MM.1S (cell line): ENCODE measurements at regions not wholly inside any gene's neighbourhood (a gene's known extent, or its start where the extent isn't known, plus 50 kb on each side); places are given as distances from the start of the nearest gene placed in this dataset.

Experiments used
- DNase-seq: peaks from one replicate; pipeline ENCODE4 v3.0.0-alpha.2; 2015
- H2AFZ ChIP-seq: fragments of 300-600 bp; sonication (generic); 2 replicates; pipeline ENCODE4 v1.6.0; 2016; ENCODE audit warnings: antibody characterized with exemption, low read length
- H3F3A ChIP-seq: fragments of 300-600 bp; sonication (generic); 2 replicates; pipeline ENCODE4 v1.6.1; 2016; ENCODE audit warnings: mild to moderate bottlenecking, antibody characterized with exemption, low read length, moderate library complexity, mixed read lengths; ENCODE audit not compliant: insufficient read depth
- H3K27ac ChIP-seq: fragments of 300-600 bp; sonication (generic); 2 replicates; pipeline ENCODE4 v1.5.1; 2016; ENCODE audit warnings: mild to moderate bottlenecking, low read length
- H3K27me3 ChIP-seq: fragments of 300-600 bp; sonication (generic); replicated peaks from 2 replicates; pipeline ENCODE4 v1.6.0; 2016; ENCODE audit warnings: low read length; ENCODE audit not compliant: insufficient read depth
- H3K36me3 ChIP-seq: fragments of 300-600 bp; sonication (generic); replicated peaks from 2 replicates; pipeline ENCODE4 v1.6.1; 2016; ENCODE audit warnings: mild to moderate bottlenecking, low read length, mixed read lengths; ENCODE audit not compliant: insufficient read depth
- H3K4me1 ChIP-seq: fragments of 300-600 bp; sonication (generic); 2 replicates; pipeline ENCODE4 v1.6.1; 2016; ENCODE audit warnings: low read length, mixed read lengths
- H3K4me2 ChIP-seq: fragments of 300-600 bp; sonication (generic); 2 replicates; pipeline ENCODE4 v1.6.0; 2016; ENCODE audit warnings: low read depth, low read length
- H3K4me3 ChIP-seq: fragments of 300-600 bp; sonication (generic); 2 replicates; pipeline ENCODE4 v1.5.1; 2016; ENCODE audit warnings: low read length, mixed read lengths
- H3K79me2 ChIP-seq: fragments of 300-600 bp; sonication (generic); 2 replicates; pipeline ENCODE4 v1.6.1; 2016; ENCODE audit warnings: mixed run types, low read length, mixed read lengths
- H3K9ac ChIP-seq: fragments of 300-600 bp; sonication (generic); 2 replicates; pipeline ENCODE4 v1.6.1; 2016; ENCODE audit warnings: low read length, mixed read lengths
- H3K9me2 ChIP-seq: fragments of 300-600 bp; sonication (generic); replicated peaks from 2 replicates; pipeline ENCODE4 v1.6.1; 2016; ENCODE audit warnings: mild to moderate bottlenecking, low read length, mixed read lengths; ENCODE audit not compliant: insufficient read depth
- H3K9me3 ChIP-seq: fragments of 300-600 bp; sonication (generic); replicated peaks from 2 replicates; pipeline ENCODE4 v1.6.1; 2016; ENCODE audit warnings: mild to moderate bottlenecking, low read length, mixed read lengths; ENCODE audit not compliant: insufficient read depth
- H4K20me1 ChIP-seq: fragments of 300-600 bp; sonication (generic); 2 replicates; pipeline ENCODE4 v1.6.1; 2016; ENCODE audit warnings: mild to moderate bottlenecking, low read length, moderate library complexity, mixed read lengths; ENCODE audit not compliant: insufficient read depth
- CTCF ChIP-seq: fragments of 300-600 bp; sonication (generic); IDR thresholded peaks from 2 replicates; pipeline ENCODE4 v1.5.1; 2016; ENCODE audit warnings: antibody characterized with exemption, low read length, mixed read lengths
- EZH2 ChIP-seq: fragments of 300-600 bp; sonication (generic); optimal IDR thresholded peaks from 2 replicates; pipeline ENCODE3; 2017; ENCODE audit warnings: low read depth, mild to moderate bottlenecking, antibody characterized with exemption, low read length, mixed read lengths
- EZH2phosphoT487 ChIP-seq: fragments of 300-600 bp; sonication (generic); IDR thresholded peaks from 2 replicates; pipeline ENCODE4 v1.6.1; 2018; ENCODE audit warnings: antibody characterized with exemption, low read length

GRCh38 chr13:80955501-80955900 is 614.6 kb upstream of the SPRY2 start:
- no peak overlapping the region for H3K4me3 ChIP-seq
- H3K9ac ChIP-seq, result no peak overlapping the region
- H3K79me2 ChIP-seq, result no peaks in the 10 kb centered on the region
- no peaks in the 10 kb centered on the region for H3K9me2 ChIP-seq
- no peak overlapping the region for H2AFZ ChIP-seq
- H3F3A ChIP-seq, result no peaks in the 10 kb centered on the region
- no peak overlapping the region for H3K27ac ChIP-seq
- DNase-seq, result no peak
- no peaks in the 10 kb centered on the region for H3K36me3 ChIP-seq
- H4K20me1 ChIP-seq, result no peaks in the 10 kb centered on the region
- H3K27me3 ChIP-seq, result no peaks in the 10 kb centered on the region
- TF ChIP-seq EZH2 (no peak), CTCF (no peak), EZH2phosphoT487 (no peak)
- no peaks in the 10 kb centered on the region for H3K9me3 ChIP-seq
- H3K4me1 ChIP-seq, result no peaks in the 10 kb centered on the region
- H3K4me2 ChIP-seq, result no peak overlapping the region

- H3K4me2 ChIP-seq, result no peak overlapping the region
- H3K4me3 ChIP-seq, result no peak overlapping the region
- H3K9ac ChIP-seq, result no peak overlapping the region
- H3F3A ChIP-seq, result no peaks in the 10 kb centered on the region
- no peaks in the 10 kb centered on the region for H3K27me3 ChIP-seq
- H3K4me1 ChIP-seq, result no peaks in the 10 kb centered on the region
- no peaks in the 10 kb centered on the region for H3K36me3 ChIP-seq
- H2AFZ ChIP-seq, result no peak overlapping the region
- no peak for DNase-seq
- H3K9me3 ChIP-seq, result no peaks in the 10 kb centered on the region
- no peaks in the 10 kb centered on the region for H3K9me2 ChIP-seq
- TF ChIP-seq EZH2, result no peak
- H3K79me2 ChIP-seq, result no peaks in the 10 kb centered on the region
- no peaks in the 10 kb centered on the region for H4K20me1 ChIP-seq
- no peak overlapping the region for H3K27ac ChIP-seq
These were observed 611.2 kb upstream of the SPRY2 start for GRCh38 chr13:80952158-80952557.

GRCh38 chr13:80946008-80946802 is 605.3 kb upstream of the SPRY2 start:
- Histone ChIP-seq H3K27ac (no peak overlapping the region), H3K9me3 (no peaks in the 10 kb centered on the region), H2AFZ (no peak overlapping the region), H3F3A (no peaks in the 10 kb centered on the region), H3K4me1 (no peaks in the 10 kb centered on the region), H4K20me1 (no peaks in the 10 kb centered on the region), H3K27me3 (no peaks in the 10 kb centered on the region), H3K9me2 (no peaks in the 10 kb centered on the region), H3K4me3 (no peak overlapping the region), H3K36me3 (no peaks in the 10 kb centered on the region), H3K79me2 (no peaks in the 10 kb centered on the region), H3K9ac (no peak overlapping the region), H3K4me2 (no peak overlapping the region)
- TF ChIP-seq CTCF, result no peak
- no peak for TF ChIP-seq EZH2phosphoT487
- TF ChIP-seq EZH2, result no peak
- no peak for DNase-seq

DNA sequence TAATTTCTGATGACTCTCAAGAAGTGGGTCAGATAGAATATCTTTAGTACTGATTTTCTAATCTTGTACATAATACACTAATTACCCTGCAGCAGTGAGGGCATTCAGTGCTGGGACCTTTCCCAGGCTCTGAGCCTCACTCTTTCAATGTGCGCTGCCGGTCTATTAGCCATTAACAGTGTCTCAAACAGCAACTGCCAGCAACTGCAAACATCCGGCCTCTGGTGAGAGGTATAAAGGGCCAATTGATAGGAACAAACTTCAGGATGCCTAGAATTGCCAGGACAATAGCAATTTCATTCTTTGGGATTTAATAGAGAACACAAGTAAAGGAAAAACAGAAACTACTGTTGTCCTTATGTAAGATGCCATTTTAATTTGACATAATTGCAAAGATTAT is 604.4 kb upstream of the SPRY2 start:
- no peak for TF ChIP-seq CTCF
- TF ChIP-seq EZH2phosphoT487, result no peak
- no peak for TF ChIP-seq EZH2

More for the DNA sequence above, 604.4 kb upstream of the SPRY2 start:
- Histone ChIP-seq H3K4me1 (no peaks in the 10 kb centered on the region), H3F3A (no peaks in the 10 kb centered on the region), H3K79me2 (no peaks in the 10 kb centered on the region), H3K36me3 (no peaks in the 10 kb centered on the region), H3K9me2 (no peaks in the 10 kb centered on the region), H3K27me3 (no peaks in the 10 kb centered on the region), H3K27ac (no peak overlapping the region), H2AFZ (no peak overlapping the region), H4K20me1 (no peaks in the 10 kb centered on the region), H3K4me3 (no peak overlapping the region), H3K9ac (no peak overlapping the region), H3K4me2 (no peak overlapping the region), H3K9me3 (no peaks in the 10 kb centered on the region)
- DNase-seq, result no peak
